Naive thymus-derived CD4-positive, alpha-beta T cell (primary cell): ENCODE measurements at regions not wholly inside any gene's neighbourhood (a gene's known extent, or its start where the extent isn't known, plus 50 kb on each side); places are given as distances from the start of the nearest gene placed in this dataset.
"Not testable (repeated sequence)": the region's sequence is repeated elsewhere in the genome, so short reads cannot be mapped to it uniquely, and the experiment has no call there.

ENCODE experiments used
- ATAC-seq: fragments of 150-1000 bp; cut with Tn5 transposase; 2 replicates; pipeline ENCODE4 v1.10.0; 2021; ENCODE audit warnings: mild to moderate bottlenecking, moderate library complexity
- CTCF ChIA-PET: fragments of 350-600 bp; sonication (Branson Sonifier 250); formaldehyde crosslinking; loops from one replicate; lab custom pipeline; 2021; ENCODE audit warnings: antibody characterized with exemption; lab: Charles Lee
- POLR2A ChIA-PET: fragments of 350-600 bp; sonication (Branson Sonifier 250); formaldehyde crosslinking; loops from one replicate; lab custom pipeline; 2021; ENCODE audit warnings: antibody characterized with exemption, inconsistent platforms; lab: Charles Lee
- DNase-seq, 9 donors: peaks; one replicate each; pipeline versions ENCODE4 v3.0.0 to v3.0.0-alpha.2; 2020 to 2022; ENCODE audit warnings: mixed read lengths in 1 of 9
- H3K27ac ChIP-seq: one replicate; pipeline ENCODE4 v1.7.0; 2013; ENCODE audit warnings: mild to moderate bottlenecking, low read depth, low read length, moderate library complexity
- H3K27me3 ChIP-seq, 2 donors: one replicate each; pipeline ENCODE4 v1.7.0; 2013; ENCODE audit warnings: low read length in 2 of 2, mild to moderate bottlenecking in 2 of 2, moderate library complexity in 2 of 2; ENCODE audit not compliant: control insufficient read depth in 2 of 2, insufficient read depth in 2 of 2
- H3K36me3 ChIP-seq, 3 experiments: 1 replicate in 2 of 3; 2 replicates in 1 of 3; pipeline ENCODE4 v1.7.0; 2013; ENCODE audit warnings: low read length in 3 of 3, mild to moderate bottlenecking in 3 of 3, moderate library complexity in 1 of 3; ENCODE audit not compliant: insufficient read depth in 3 of 3, control insufficient read depth in 2 of 3
- H3K4me1 ChIP-seq, 2 donors: one replicate each; pipeline ENCODE4 v1.7.0; 2013; ENCODE audit warnings: low read length in 2 of 2, mild to moderate bottlenecking in 2 of 2, moderate library complexity in 1 of 2; ENCODE audit not compliant: control insufficient read depth in 2 of 2, insufficient read depth in 2 of 2
- H3K4me3 ChIP-seq: 2 replicates; pipeline ENCODE4 v1.7.0; 2013; ENCODE audit warnings: mild to moderate bottlenecking, low read length
- H3K9me3 ChIP-seq, 3 experiments: 1 replicate in 2 of 3; 2 replicates in 1 of 3; pipeline ENCODE4 v1.7.0; 2013; ENCODE audit warnings: low read length in 3 of 3; ENCODE audit not compliant: control insufficient read depth in 2 of 3
- H3K27ac Mint-ChIP-seq, 9 donors: one replicate each; pipeline ENCODE4 v1.8.0; 2020 to 2022; ENCODE audit warnings: mixed read lengths in 9 of 9, mild to moderate bottlenecking in 8 of 9, moderate library complexity in 5 of 9, inconsistent platforms in 2 of 9
- H3K27me3 Mint-ChIP-seq, 5 donors: one replicate each; pipeline ENCODE4 v1.8.0; 2021 to 2022; ENCODE audit warnings: mixed read lengths in 5 of 5, mild to moderate bottlenecking in 1 of 5
- H3K36me3 Mint-ChIP-seq, 5 donors: one replicate each; pipeline ENCODE4 v1.8.0; 2020 to 2022; ENCODE audit warnings: mixed read lengths in 5 of 5, mild to moderate bottlenecking in 3 of 5, inconsistent platforms in 1 of 5
- H3K4me1 Mint-ChIP-seq, 7 donors: one replicate each; pipeline ENCODE4 v1.8.0; 2020 to 2022; ENCODE audit warnings: mixed read lengths in 7 of 7, mild to moderate bottlenecking in 3 of 7, inconsistent platforms in 1 of 7
- H3K4me3 Mint-ChIP-seq, 10 donors: one replicate each; pipeline ENCODE4 v1.8.0; 2020 to 2022; ENCODE audit warnings: mild to moderate bottlenecking in 10 of 10, mixed read lengths in 10 of 10, moderate library complexity in 6 of 10, inconsistent platforms in 2 of 10
- H3K9me3 Mint-ChIP-seq, 11 donors: one replicate each; pipeline ENCODE4 v1.8.0; 2020 to 2022; ENCODE audit warnings: mixed read lengths in 11 of 11, mild to moderate bottlenecking in 4 of 11, inconsistent platforms in 1 of 11, moderate library complexity in 1 of 11
- intact Hi-C, 2 donors: fragments of 100-400 bp; cut with micrococcal nuclease; formaldehyde crosslinking; loops; one replicate each; pipeline ENCODE4 v1.15.1; 2023

GRCh38 chr19:21622920-21623319 is 117.5 kb downstream of the ZNF429 start:
- CTCF ChIA-PET: no interaction called here
- no peak overlapping the region for H3K27ac ChIP-seq
- POLR2A ChIA-PET: no interaction called here
- no peak overlapping the region for H3K4me3 ChIP-seq
- peaks cover 0 to 38% (median 0%) of the 10 kb centered on the region in 11 donors for H3K9me3 Mint-ChIP-seq
- H3K9me3 ChIP-seq: no peaks in the 10 kb centered on the region
- ATAC-seq (no peak), DNase-seq (no peak)
- no peaks in the 10 kb centered on the region for H3K27me3 ChIP-seq
- H3K4me3 Mint-ChIP-seq: no peak overlapping the region
- no peaks in the 10 kb centered on the region for H3K27me3 Mint-ChIP-seq
- H3K4me1 ChIP-seq: no peaks in the 10 kb centered on the region
- H3K36me3 Mint-ChIP-seq: peaks cover 0 to 7% (median 0%) of the 10 kb centered on the region in 5 donors
- no peaks in the 10 kb centered on the region for H3K36me3 ChIP-seq
- intact Hi-C loops: no loop called here
- H3K4me1 Mint-ChIP-seq: peaks cover 0 to 10% (median 0%) of the 10 kb centered on the region in 7 donors
- H3K27ac Mint-ChIP-seq: no peak overlapping the region

GRCh38 chr19:21621671-21622070 is 116.3 kb downstream of the ZNF429 start:
- no peaks in the 10 kb centered on the region for H3K27me3 ChIP-seq
- ChIA-PET POLR2A (interaction anchor here (0.7 kb wide), 1 partner anchor 68 kb away, joined by 3 read pairs; no protein-coding TSS in a partner anchor), CTCF (no interaction called here)
- no peaks in the 10 kb centered on the region for H3K9me3 ChIP-seq
- H3K4me3 Mint-ChIP-seq: no peak overlapping the region
- H3K27ac Mint-ChIP-seq: no peak overlapping the region
- no peak overlapping the region for H3K27ac ChIP-seq
- H3K36me3 Mint-ChIP-seq: peaks cover 0 to 7% (median 0%) of the 10 kb centered on the region in 5 donors
- H3K4me1 ChIP-seq: no peaks in the 10 kb centered on the region
- H3K27me3 Mint-ChIP-seq: no peaks in the 10 kb centered on the region
- intact Hi-C loops: no loop called here
- no peaks in the 10 kb centered on the region for H3K36me3 ChIP-seq
- H3K4me1 Mint-ChIP-seq: no peaks in the 10 kb centered on the region
- no peak overlapping the region for H3K4me3 ChIP-seq
- ATAC-seq: no peak
- H3K9me3 Mint-ChIP-seq: peaks cover 0 to 37% (median 0%) of the 10 kb centered on the region in 11 donors
- DNase-seq: no peak

GRCh38 chr19:21617740-21618339 is 112.4 kb downstream of the ZNF429 start:
- no peaks in the 10 kb centered on the region for H3K9me3 ChIP-seq
- H3K4me3 ChIP-seq: no peak overlapping the region
- ATAC-seq (no peak), DNase-seq (no peak)
- Mint-ChIP-seq H3K27ac (no peak overlapping the region), H3K9me3 (peaks cover 0 to 34% (median 3%) of the 10 kb centered on the region in 11 donors), H3K36me3 (peaks cover 0 to 7% (median under 1%) of the 10 kb centered on the region in 5 donors), H3K4me3 (no peak overlapping the region), H3K4me1 (no peaks in the 10 kb centered on the region), H3K27me3 (no peaks in the 10 kb centered on the region)
- H3K27ac ChIP-seq: no peak overlapping the region
- CTCF ChIA-PET: no interaction called here
- no peaks in the 10 kb centered on the region for H3K36me3 ChIP-seq
- no peaks in the 10 kb centered on the region for H3K4me1 ChIP-seq
- intact Hi-C loops: no loop called here
- H3K27me3 ChIP-seq: no peaks in the 10 kb centered on the region
- POLR2A ChIA-PET: interaction anchor here (0.7 kb wide), 1 partner anchor 220 kb away, joined by 5 read pairs; no protein-coding TSS in a partner anchor

- H3K4me1 ChIP-seq, H3K27me3 ChIP-seq, ATAC-seq, POLR2A ChIA-PET, H3K4me3 Mint-ChIP-seq, CTCF ChIA-PET, H3K4me3 ChIP-seq, DNase-seq, H3K27me3 Mint-ChIP-seq, H3K36me3 Mint-ChIP-seq, H3K27ac ChIP-seq, H3K9me3 ChIP-seq, H3K36me3 ChIP-seq, intact Hi-C loops, H3K27ac Mint-ChIP-seq: not testable (repeated sequence)
- Mint-ChIP-seq H3K4me1 (peaks cover 0 to 15% (median 0%) of the 10 kb centered on the region in 7 donors), H3K9me3 (peaks cover 0 to 40% (median 3%) of the 10 kb centered on the region in 11 donors)
Observed at GRCh38 chr19:21614776-21615175, 109.4 kb downstream of the ZNF429 start.

GRCh38 chr19:21613201-21613600 is 107.8 kb downstream of the ZNF429 start:
- H3K9me3 ChIP-seq, H3K4me1 ChIP-seq, CTCF ChIA-PET, H3K27me3 ChIP-seq, intact Hi-C loops, ATAC-seq, H3K27me3 Mint-ChIP-seq, DNase-seq, H3K4me3 ChIP-seq, POLR2A ChIA-PET, H3K27ac Mint-ChIP-seq, H3K27ac ChIP-seq, H3K36me3 Mint-ChIP-seq, H3K36me3 ChIP-seq, H3K4me3 Mint-ChIP-seq: not testable (repeated sequence)
- peaks cover 0 to 37% (median 3%) of the 10 kb centered on the region in 11 donors for H3K9me3 Mint-ChIP-seq
- peaks cover 0 to 15% (median 0%) of the 10 kb centered on the region in 7 donors for H3K4me1 Mint-ChIP-seq

- ChIA-PET CTCF (no interaction called here), POLR2A (no interaction called here)
- Mint-ChIP-seq H3K4me3 (no peak overlapping the region), H3K27me3 (no peaks in the 10 kb centered on the region), H3K4me1 (peaks cover 0 to 15% (median 0%) of the 10 kb centered on the region in 7 donors), H3K9me3 (peaks cover 0 to 32% (median 3%) of the 10 kb centered on the region in 11 donors), H3K36me3 (peaks cover 0 to 3% (median 0%) of the 10 kb centered on the region in 5 donors), H3K27ac (no peak overlapping the region)
- intact Hi-C loops: no loop called here
- DNase-seq (no peak), ATAC-seq (no peak)
- no peaks in the 10 kb centered on the region for H3K27me3 ChIP-seq
- no peak overlapping the region for H3K27ac ChIP-seq
- no peaks in the 10 kb centered on the region for H3K36me3 ChIP-seq
- H3K4me1 ChIP-seq: no peaks in the 10 kb centered on the region
- no peaks in the 10 kb centered on the region for H3K9me3 ChIP-seq
- no peak overlapping the region for H3K4me3 ChIP-seq
Observed at GRCh38 chr19:21612403-21612872, 107.0 kb downstream of the ZNF429 start.
